GM12891 (cell line): ENCODE measurements at regions not wholly inside any gene's neighbourhood (a gene's known extent, or its start where the extent isn't known, plus 50 kb on each side); places are given as distances from the start of the nearest gene placed in this dataset.

ENCODE experiments used
- POLR2AphosphoS5 ChIP-seq: IDR thresholded peaks from 2 replicates; pipeline ENCODE4 v1.6.1; 2011; ENCODE audit warnings: low read depth, low read length, control low read depth
- TAF1 ChIP-seq: IDR thresholded peaks from 2 replicates; pipeline ENCODE4 v1.6.1; 2011; ENCODE audit warnings: low read depth, low read length, control low read depth

DNA sequence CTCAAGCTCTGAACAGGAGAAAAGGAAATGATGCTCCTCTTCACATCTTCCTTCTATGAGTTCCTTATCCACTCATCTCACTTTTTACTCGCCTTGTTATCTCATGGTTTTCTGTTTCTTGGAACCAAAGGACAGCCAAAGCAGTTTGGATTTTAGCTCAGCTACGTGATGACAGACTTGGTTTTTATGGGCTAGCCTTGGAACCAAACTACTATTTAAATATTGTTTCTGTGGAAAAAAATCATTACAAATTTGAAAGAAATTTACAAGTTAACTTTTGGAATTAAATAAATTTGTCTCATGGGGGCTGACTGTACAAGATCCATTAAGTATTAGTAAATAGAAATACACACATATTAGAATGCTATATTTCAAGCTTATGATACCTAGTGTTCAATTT is 727.8 kb upstream of the FANCL start:
- TF ChIP-seq POLR2AphosphoS5 = no peak
- no peak for TF ChIP-seq TAF1
